Gastroesophageal sphincter (tissue), 4 donors: ENCODE measurements at regions not wholly inside any gene's neighbourhood (a gene's known extent, or its start where the extent isn't known, plus 50 kb on each side); places are given as distances from the start of the nearest gene placed in this dataset.

ENCODE experiments used
- ATAC-seq: fragments of 150-250 bp; one replicate; pipeline ENCODE4 v1.9.1; 2016; ENCODE audit warnings: mild to moderate bottlenecking, moderate library complexity
- H3K27ac ChIP-seq, 4 donors: fragments of 200-600 bp; sonication (generic) in 3 of 4; 1 replicate in 3 of 4; 2 replicates in 1 of 4; pipeline ENCODE4 v1.5.1; 2016 to 2019
- H3K27me3 ChIP-seq: fragments of 200-600 bp; sonication (generic); one replicate; pipeline ENCODE4 v1.5.1; 2019
- H3K36me3 ChIP-seq, 2 donors: fragments of 200-600 bp; sonication (generic); one replicate each; pipeline ENCODE4 v1.5.1; 2019; ENCODE audit warnings: control low read depth in 1 of 2
- H3K4me1 ChIP-seq, 3 donors: fragments of 200-600 bp; sonication (generic); 1 replicate in 2 of 3; 2 replicates in 1 of 3; pipeline ENCODE4 v1.5.1; 2016 to 2019; ENCODE audit warnings: control low read depth in 2 of 3
- H3K4me3 ChIP-seq, 2 donors: fragments of 200-600 bp; sonication (generic); one replicate each; pipeline ENCODE4 v1.5.1; 2019; ENCODE audit warnings: mild to moderate bottlenecking in 1 of 2, moderate library complexity in 1 of 2
- H3K9me3 ChIP-seq, 3 donors: fragments of 200-600 bp; sonication (generic); one replicate each; pipeline ENCODE4 v1.5.1; 2017 to 2019; ENCODE audit warnings: control low read depth in 2 of 3
- CTCF ChIP-seq, 4 experiments: fragments of 200-600 bp in 2 of 4; fragments of 450-650 bp in 2 of 4; sonication (generic) in 1 of 4; IDR thresholded peaks; one replicate each; pipeline ENCODE4 v1.5.1; 2017 to 2019; ENCODE audit warnings: antibody characterized with exemption in 4 of 4, mild to moderate bottlenecking in 2 of 4, moderate library complexity in 2 of 4
- EP300 ChIP-seq: sonication (generic); formaldehyde crosslinking; IDR thresholded peaks from one replicate; pipeline ENCODE4 v1.6.1; 2017; ENCODE audit warnings: antibody characterized with exemption, mild to moderate bottlenecking
- POLR2A ChIP-seq, 2 donors: fragments of 450-650 bp; IDR thresholded peaks; one replicate each; pipeline ENCODE4 v1.6.1; 2017; ENCODE audit warnings: antibody characterized with exemption in 2 of 2, mild to moderate bottlenecking in 2 of 2, moderate library complexity in 1 of 2
- POLR2AphosphoS5 ChIP-seq: sonication (generic); formaldehyde crosslinking; IDR thresholded peaks from one replicate; pipeline ENCODE4 v1.6.1; 2017; ENCODE audit warnings: antibody characterized with exemption
- WGBS, 2 donors: methylation state at CpG; one replicate each; pipeline ENCODE4 v1.1.5; 2018; ENCODE audit warnings: low coverage in 1 of 2; 5-methylcytosine and 5-hydroxymethylcytosine counted together

- Histone ChIP-seq H3K27ac (no peak overlapping the region), H3K9me3 (no peaks in the 10 kb centered on the region), H3K4me3 (no peak overlapping the region), H3K36me3 (no peaks in the 10 kb centered on the region), H3K27me3 (no peaks in the 10 kb centered on the region), H3K4me1 (no peaks in the 10 kb centered on the region)
- 75 to 90% methylated on average over 2 of the region's 2 CpGs for WGBS, 2 donors
- TF ChIP-seq EP300 = no peak
- TF ChIP-seq CTCF (IDR thresholded peaks at IDR 0.05) = no peak
- no peak for TF ChIP-seq POLR2A (IDR thresholded peaks at IDR 0.05)
- no peak for TF ChIP-seq POLR2AphosphoS5
- no peak for ATAC-seq
Observed at GRCh38 chr13:107852072-107852471, 363.3 kb downstream of the LIG4 start.

- Histone ChIP-seq H3K4me1 (no peaks in the 10 kb centered on the region), H3K4me3 (no peak overlapping the region), H3K27me3 (no peaks in the 10 kb centered on the region), H3K36me3 (no peaks in the 10 kb centered on the region), H3K27ac (no peak overlapping the region), H3K9me3 (no peaks in the 10 kb centered on the region)
- ATAC-seq = no peak
- WGBS, 2 donors = 78% methylated on average over 3 of the region's 3 CpGs
- TF ChIP-seq POLR2A (IDR thresholded peaks at IDR 0.05) (no peak), CTCF (IDR thresholded peaks at IDR 0.05) (no peak), POLR2AphosphoS5 (no peak), EP300 (no peak)
Observed at GRCh38 chr13:107851670-107852069, 363.7 kb downstream of the LIG4 start.

GRCh38 chr13:107847406-107847805 is 367.9 kb downstream of the LIG4 start:
- no peaks in the 10 kb centered on the region for H3K27me3 ChIP-seq
- no peaks in the 10 kb centered on the region for H3K9me3 ChIP-seq
- no peaks in the 10 kb centered on the region for H3K36me3 ChIP-seq
- H3K4me1 ChIP-seq = no peaks in the 10 kb centered on the region
- TF ChIP-seq POLR2AphosphoS5 (no peak), POLR2A (IDR thresholded peaks at IDR 0.05) (no peak), CTCF (IDR thresholded peaks at IDR 0.05) (no peak), EP300 (no peak)
- no peak for ATAC-seq
- no peak overlapping the region for H3K4me3 ChIP-seq
- WGBS, 2 donors = 26 to 50% methylated on average over 1 to 5 of the region's 5 CpGs
- no peak overlapping the region for H3K27ac ChIP-seq

GRCh38 chr13:107846642-107847041 is 368.7 kb downstream of the LIG4 start:
- no peak overlapping the region for H3K27ac ChIP-seq
- no peaks in the 10 kb centered on the region for H3K9me3 ChIP-seq
- no peaks in the 10 kb centered on the region for H3K36me3 ChIP-seq
- H3K4me3 ChIP-seq = no peak overlapping the region
- WGBS, 2 donors = 27 to 69% methylated on average over 1 of the region's 1 CpG
- TF ChIP-seq CTCF (IDR thresholded peaks at IDR 0.05) (no peak), POLR2A (IDR thresholded peaks at IDR 0.05) (no peak), EP300 (no peak), POLR2AphosphoS5 (no peak)
- H3K4me1 ChIP-seq = no peaks in the 10 kb centered on the region
- ATAC-seq = no peak
- H3K27me3 ChIP-seq = no peaks in the 10 kb centered on the region

- ATAC-seq = no peak
- 67 to 90% methylated on average over 1 to 3 of the region's 3 CpGs for WGBS, 2 donors
- no peak for TF ChIP-seq POLR2A (IDR thresholded peaks at IDR 0.05)
- TF ChIP-seq POLR2AphosphoS5 = no peak
- no peak for TF ChIP-seq EP300
- TF ChIP-seq CTCF (IDR thresholded peaks at IDR 0.05) = no peak
- Histone ChIP-seq H3K27me3 (no peaks in the 10 kb centered on the region), H3K4me3 (no peak overlapping the region), H3K27ac (no peak overlapping the region), H3K36me3 (no peaks in the 10 kb centered on the region), H3K9me3 (no peaks in the 10 kb centered on the region), H3K4me1 (no peaks in the 10 kb centered on the region)
Observed at GRCh38 chr13:107845911-107846310, 369.4 kb downstream of the LIG4 start.
